GM06990 (cell line): ENCODE measurements at regions not wholly inside any gene's neighbourhood (a gene's known extent, or its start where the extent isn't known, plus 50 kb on each side); places are given as distances from the start of the nearest gene placed in this dataset.

ENCODE experiments used
- DNase-seq: peaks from one replicate; pipeline ENCODE4 v3.0.0-alpha.2; 2011; ENCODE audit not compliant: insufficient read length; ENCODE audit errors: extremely low read depth
- H3K27me3 ChIP-seq: replicated peaks from 2 replicates; pipeline ENCODE4 v1.6.0; 2011; ENCODE audit warnings: low read length; ENCODE audit not compliant: control insufficient read depth, insufficient read depth
- H3K36me3 ChIP-seq: 2 replicates; pipeline ENCODE4 v1.5.1; 2011; ENCODE audit warnings: low read length; ENCODE audit not compliant: control insufficient read depth, insufficient read depth
- H3K4me3 ChIP-seq: replicated peaks from 2 replicates; pipeline ENCODE4 v1.5.1; 2011; ENCODE audit warnings: low read depth, mild to moderate bottlenecking, control low read depth, low read length
- CTCF ChIP-seq: IDR thresholded peaks from 2 replicates; pipeline ENCODE4 v1.5.1; 2011; ENCODE audit warnings: low read length, control low read depth, mild to moderate bottlenecking, inconsistent platforms; ENCODE audit not compliant: insufficient read depth, poor library complexity, severe bottlenecking

DNA sequence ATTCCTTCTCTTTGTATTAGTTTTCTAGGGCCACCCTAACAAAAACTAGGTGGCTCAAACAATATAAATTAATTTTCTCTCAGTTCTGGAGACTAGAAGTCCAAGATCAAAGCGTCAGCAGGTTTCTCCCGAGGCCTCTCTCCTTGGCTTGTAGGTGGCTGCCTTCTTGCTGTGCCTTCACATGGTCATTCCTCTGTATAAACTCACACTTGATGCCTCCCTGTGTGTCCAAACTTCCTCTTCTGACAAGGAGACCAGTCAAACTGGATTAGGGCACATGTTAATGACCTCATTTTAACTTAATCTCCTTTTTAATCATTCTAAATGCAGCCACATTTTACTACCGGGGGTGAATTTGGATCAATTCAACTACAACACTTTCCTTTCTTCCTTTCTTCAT, 691.1 kb downstream of the DIPK2A start:
- DNase-seq, result no peak
- TF ChIP-seq CTCF, result no peak
- H3K27me3 ChIP-seq, result no peaks in the 10 kb centered on the region
- no peaks in the 10 kb centered on the region for H3K36me3 ChIP-seq
- no peak overlapping the region for H3K4me3 ChIP-seq

DNA sequence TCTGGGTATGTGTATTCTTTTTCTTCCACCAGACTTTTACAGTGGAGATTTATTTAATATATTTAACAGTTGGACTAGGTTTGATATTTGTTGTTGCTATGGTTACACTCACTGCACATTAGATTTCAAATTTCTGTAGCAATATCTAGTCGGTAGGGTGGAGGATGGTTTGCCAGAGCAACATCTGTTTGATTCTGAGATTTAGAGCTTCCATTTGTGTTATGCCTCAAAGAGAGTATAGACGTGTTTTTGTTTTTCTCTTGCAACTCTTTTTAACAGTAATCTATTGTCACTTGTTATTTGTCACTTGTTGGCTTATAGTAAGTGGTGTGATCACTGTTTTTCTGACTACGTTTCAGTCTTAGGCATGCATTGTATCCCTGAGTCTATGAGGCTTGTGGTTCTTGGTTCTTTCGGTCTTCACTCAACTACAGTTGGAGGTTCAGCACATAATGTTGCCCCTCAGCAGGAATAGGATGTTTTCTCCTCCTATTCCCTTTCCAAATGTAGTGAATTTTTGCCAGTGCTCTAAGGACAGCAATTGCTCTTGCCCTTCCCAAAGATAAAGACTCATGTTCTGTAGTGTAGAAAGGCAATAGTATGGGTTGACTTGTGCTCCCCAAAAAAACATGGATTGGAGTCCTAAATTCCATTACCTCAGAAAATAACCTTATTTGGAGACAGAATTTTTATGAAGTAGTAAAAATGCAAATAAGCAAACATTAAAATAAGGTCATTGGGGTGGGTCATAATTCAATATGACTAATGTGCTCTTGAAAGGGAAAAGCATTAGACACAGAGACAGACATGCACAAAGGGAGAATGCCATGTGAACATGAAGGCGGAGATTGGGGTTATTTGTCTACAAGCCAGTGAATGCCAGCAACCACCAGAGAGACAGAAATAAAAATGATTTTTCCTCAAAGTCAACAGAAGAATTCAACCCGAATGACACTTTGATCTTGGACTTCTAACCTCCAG, 692.1 kb downstream of the DIPK2A start:
- H3K27me3 ChIP-seq, result no peaks in the 10 kb centered on the region
- TF ChIP-seq CTCF, result no peak
- DNase-seq, result no peak
- H3K4me3 ChIP-seq, result no peak overlapping the region
- no peaks in the 10 kb centered on the region for H3K36me3 ChIP-seq

GRCh38 chr3:144665567-144666053, 694.0 kb downstream of the DIPK2A start:
- DNase-seq, result no peak
- no peak for TF ChIP-seq CTCF
- H3K36me3 ChIP-seq, result no peaks in the 10 kb centered on the region
- no peaks in the 10 kb centered on the region for H3K27me3 ChIP-seq
- H3K4me3 ChIP-seq, result no peak overlapping the region

- Histone ChIP-seq H3K27me3 (no peaks in the 10 kb centered on the region), H3K36me3 (no peaks in the 10 kb centered on the region), H3K4me3 (no peak overlapping the region)
- TF ChIP-seq CTCF, result no peak
- DNase-seq, result no peak
Observed at GRCh38 chr3:144670571-144670970, 698.9 kb downstream of the DIPK2A start.

DNA sequence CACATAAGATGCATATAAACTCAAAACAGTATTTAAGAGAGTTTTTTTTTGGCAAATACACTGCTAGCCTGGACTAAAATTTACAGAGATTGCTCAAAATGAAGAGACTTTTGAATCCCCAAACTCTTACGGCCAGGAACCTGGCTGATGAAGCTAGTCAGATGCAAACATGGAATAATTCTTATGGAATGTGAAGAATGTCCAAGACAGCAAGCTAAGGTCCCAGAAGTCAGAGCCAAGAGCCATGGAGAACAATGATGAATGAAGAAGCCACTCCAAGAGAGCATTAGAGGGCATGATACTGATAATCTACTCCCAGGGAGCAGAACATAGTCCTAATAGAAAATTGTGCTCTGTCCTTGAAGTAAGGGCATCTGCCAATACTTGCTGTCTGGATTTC, 705.5 kb downstream of the DIPK2A start:
- Histone ChIP-seq H3K27me3 (no peaks in the 10 kb centered on the region), H3K4me3 (no peak overlapping the region), H3K36me3 (no peaks in the 10 kb centered on the region)
- DNase-seq, result no peak
- no peak for TF ChIP-seq CTCF

DNA sequence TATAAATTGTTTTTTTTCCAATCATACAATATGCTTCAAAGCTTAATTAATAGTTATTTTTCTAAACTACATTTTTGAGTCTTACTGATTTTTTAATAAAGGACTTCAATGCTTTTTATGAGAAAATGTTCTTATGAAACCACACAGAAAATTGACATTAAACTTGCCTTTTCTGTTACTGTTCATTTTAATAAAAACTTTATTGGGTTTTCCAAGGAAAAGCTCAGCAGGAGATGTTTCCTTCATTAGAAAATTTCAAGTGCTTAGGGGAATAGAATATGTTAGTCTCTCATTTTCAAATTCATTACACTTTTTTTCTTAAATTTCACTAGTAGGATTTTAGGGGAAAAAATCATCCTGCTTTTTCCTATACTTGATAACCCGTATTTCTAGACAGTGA, 711.4 kb downstream of the DIPK2A start:
- no peak for DNase-seq
- Histone ChIP-seq H3K27me3 (no peaks in the 10 kb centered on the region), H3K4me3 (no peak overlapping the region), H3K36me3 (no peaks in the 10 kb centered on the region)
- TF ChIP-seq CTCF, result no peak
